SU-DHL-6 (cell line): ENCODE measurements at regions not wholly inside any gene's neighbourhood (a gene's known extent, or its start where the extent isn't known, plus 50 kb on each side); places are given as distances from the start of the nearest gene placed in this dataset.

ENCODE experiments used
- H2AFZ ChIP-seq: fragments of 200-600 bp; sonication (generic); 2 replicates; pipeline ENCODE4 v1.6.1; 2014; ENCODE audit warnings: low read depth, mild to moderate bottlenecking, moderate library complexity, mixed read lengths, antibody characterized with exemption, low read length; ENCODE audit not compliant: severe bottlenecking
- H3F3A ChIP-seq: fragments of 200-600 bp; shearing (Covaris generic); 2 replicates; pipeline ENCODE4 v1.6.0; 2016; ENCODE audit warnings: antibody characterized with exemption, mild to moderate bottlenecking; ENCODE audit not compliant: insufficient read depth
- H3K27ac ChIP-seq: fragments of 200-600 bp; sonication (generic); 2 replicates; pipeline ENCODE4 v1.5.1; 2016; ENCODE audit warnings: low read depth, mild to moderate bottlenecking, low read length, moderate library complexity, mixed read lengths
- H3K27me3 ChIP-seq: fragments of 200-600 bp; sonication (generic), shearing (Covaris generic); 2 replicates; pipeline ENCODE4 v1.6.0; 2014; ENCODE audit warnings: mild to moderate bottlenecking, low read length
- H3K36me3 ChIP-seq: fragments of 200-600 bp; sonication (generic); 2 replicates; pipeline ENCODE4 v1.6.1; 2014; ENCODE audit warnings: mild to moderate bottlenecking, low read length, mixed read lengths
- H3K4me2 ChIP-seq: fragments of 300-600, 200-600 bp; shearing (Covaris generic), sonication (generic); 2 replicates; pipeline ENCODE4 v1.6.0; 2014; ENCODE audit warnings: low read length, low read depth, mild to moderate bottlenecking; ENCODE audit not compliant: poor library complexity, severe bottlenecking
- H3K4me3 ChIP-seq: fragments of 200-600 bp; sonication (generic); 2 replicates; pipeline ENCODE4 v1.5.1; 2014; ENCODE audit warnings: antibody characterized with exemption, low read length, mild to moderate bottlenecking, mixed read lengths; ENCODE audit not compliant: insufficient read depth, poor library complexity, severe bottlenecking
- H3K79me2 ChIP-seq: fragments of 200-600 bp; sonication (generic); 2 replicates; pipeline ENCODE4 v1.6.1; 2014; ENCODE audit warnings: mild to moderate bottlenecking, low read length, moderate library complexity; ENCODE audit not compliant: insufficient read depth
- H3K9ac ChIP-seq: fragments of 200-600 bp; sonication (generic); 2 replicates; pipeline ENCODE4 v1.7.0; 2014; ENCODE audit warnings: mild to moderate bottlenecking, low read length
- H3K9me2 ChIP-seq: fragments of 200-600 bp; sonication (generic); replicated peaks from 2 replicates; pipeline ENCODE4 v1.6.1; 2014; ENCODE audit warnings: low read length; ENCODE audit not compliant: insufficient read depth
- H3K9me3 ChIP-seq: fragments of 200-600 bp; sonication (generic); 2 replicates; pipeline ENCODE4 v1.6.1; 2014; ENCODE audit warnings: low read length, mixed read lengths; ENCODE audit not compliant: insufficient read depth
- H4K20me1 ChIP-seq: fragments of 200-600 bp; sonication (generic); 2 replicates; pipeline ENCODE4 v1.6.1; 2014; ENCODE audit warnings: low read depth, mild to moderate bottlenecking, antibody characterized with exemption, low read length, moderate library complexity, mixed read lengths
- EZH2phosphoT487 ChIP-seq: fragments of 200-600 bp; sonication (generic), shearing (Covaris generic); conservative IDR thresholded peaks from 2 replicates; pipeline ENCODE4 v1.6.1; 2018; ENCODE audit warnings: mild to moderate bottlenecking, antibody characterized with exemption, low read length, moderate library complexity, mixed read lengths
- TF ChIP-seq, protein P1 (sequence below): fragments of 200-600 bp; sonication (generic); IDR thresholded peaks from one replicate; pipeline ENCODE4 v1.5.1; 2017; ENCODE audit warnings: antibody characterized with exemption, mild to moderate bottlenecking, low read length, moderate library complexity; ENCODE audit not compliant: insufficient read depth, poor library complexity, severe bottlenecking

DNA sequence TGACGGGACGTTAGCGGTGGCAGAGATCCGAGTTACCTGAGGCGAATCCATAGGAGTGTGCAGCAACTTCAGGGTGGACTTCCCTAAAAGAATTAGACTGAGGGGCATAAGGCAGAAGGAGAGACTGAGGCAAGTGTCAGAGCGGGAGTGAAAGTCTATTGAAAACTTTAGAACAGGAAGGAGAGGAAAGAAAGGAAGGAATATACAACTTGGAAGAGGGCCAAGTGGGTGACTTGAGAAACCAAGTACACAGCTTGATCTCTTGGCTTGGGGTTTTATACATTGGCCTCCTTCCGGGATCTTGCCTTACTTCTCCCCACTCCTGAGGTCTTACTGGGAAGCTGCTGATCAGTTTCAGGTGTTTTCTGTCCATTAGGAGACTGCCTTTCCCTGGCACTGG is 84.9 kb downstream of the SNX18 start:
- Histone ChIP-seq H3K9me2 (no peaks in the 10 kb centered on the region), H3K9me3 (no peaks in the 10 kb centered on the region), H3K4me2 (no peak overlapping the region), H3K79me2 (no peaks in the 10 kb centered on the region), H3K36me3 (no peaks in the 10 kb centered on the region), H3K9ac (no peak overlapping the region), H3K27me3 (no peaks in the 10 kb centered on the region), H3K4me3 (no peak overlapping the region), H3F3A (no peaks in the 10 kb centered on the region), H4K20me1 (no peaks in the 10 kb centered on the region), H3K27ac (no peak overlapping the region), H2AFZ (no peak overlapping the region)
- TF ChIP-seq EZH2phosphoT487 = no peak
- TF ChIP-seq, protein P1, sequence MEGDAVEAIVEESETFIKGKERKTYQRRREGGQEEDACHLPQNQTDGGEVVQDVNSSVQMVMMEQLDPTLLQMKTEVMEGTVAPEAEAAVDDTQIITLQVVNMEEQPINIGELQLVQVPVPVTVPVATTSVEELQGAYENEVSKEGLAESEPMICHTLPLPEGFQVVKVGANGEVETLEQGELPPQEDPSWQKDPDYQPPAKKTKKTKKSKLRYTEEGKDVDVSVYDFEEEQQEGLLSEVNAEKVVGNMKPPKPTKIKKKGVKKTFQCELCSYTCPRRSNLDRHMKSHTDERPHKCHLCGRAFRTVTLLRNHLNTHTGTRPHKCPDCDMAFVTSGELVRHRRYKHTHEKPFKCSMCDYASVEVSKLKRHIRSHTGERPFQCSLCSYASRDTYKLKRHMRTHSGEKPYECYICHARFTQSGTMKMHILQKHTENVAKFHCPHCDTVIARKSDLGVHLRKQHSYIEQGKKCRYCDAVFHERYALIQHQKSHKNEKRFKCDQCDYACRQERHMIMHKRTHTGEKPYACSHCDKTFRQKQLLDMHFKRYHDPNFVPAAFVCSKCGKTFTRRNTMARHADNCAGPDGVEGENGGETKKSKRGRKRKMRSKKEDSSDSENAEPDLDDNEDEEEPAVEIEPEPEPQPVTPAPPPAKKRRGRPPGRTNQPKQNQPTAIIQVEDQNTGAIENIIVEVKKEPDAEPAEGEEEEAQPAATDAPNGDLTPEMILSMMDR = no peak

DNA sequence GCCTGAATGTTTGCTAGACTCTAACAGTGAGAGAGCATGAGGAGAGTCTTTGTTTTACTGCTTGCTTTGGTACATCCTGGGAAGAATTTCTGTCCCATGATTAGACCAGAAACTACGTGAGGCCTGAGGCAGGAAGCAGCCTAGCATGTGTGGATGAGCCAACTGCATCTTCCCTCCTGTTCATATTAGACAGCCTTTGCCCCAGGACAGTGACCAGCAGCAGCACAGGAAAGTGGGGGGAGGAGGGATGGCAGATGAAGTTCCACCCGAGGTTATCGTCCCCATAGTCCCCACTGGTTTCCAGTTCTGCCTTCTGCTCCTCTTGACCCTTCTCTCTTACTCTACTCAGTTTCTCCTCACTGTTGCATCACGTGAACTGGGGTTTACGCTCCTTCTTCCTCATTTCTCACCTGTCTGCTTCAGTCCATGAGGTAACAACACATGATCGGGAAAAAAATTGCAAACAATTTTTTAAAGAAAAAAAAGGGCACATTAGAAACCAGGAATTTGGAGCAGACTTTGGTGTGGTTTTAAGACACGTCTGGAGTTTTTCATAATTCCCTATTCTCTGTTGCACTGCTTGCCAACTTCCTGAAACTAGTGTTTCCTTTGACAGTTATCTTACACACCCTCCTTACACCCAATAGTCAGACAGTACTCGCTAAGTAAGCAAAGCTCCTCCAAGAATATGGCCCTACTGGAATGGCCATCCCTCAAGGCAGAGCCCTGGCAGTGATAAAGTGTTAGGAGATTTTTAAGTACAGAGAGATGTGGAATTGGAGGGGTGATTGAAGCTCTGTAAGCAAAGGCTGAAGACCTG is 84.1 kb downstream of the SNX18 start:
- no peak overlapping the region for H3K4me3 ChIP-seq
- H3K9ac ChIP-seq = no peak overlapping the region
- TF ChIP-seq, protein P1 = no peak
- no peak for TF ChIP-seq EZH2phosphoT487
- no peaks in the 10 kb centered on the region for H3F3A ChIP-seq
- H3K4me2 ChIP-seq = no peak overlapping the region
- H3K36me3 ChIP-seq = no peaks in the 10 kb centered on the region
- no peaks in the 10 kb centered on the region for H3K9me2 ChIP-seq
- no peaks in the 10 kb centered on the region for H3K27me3 ChIP-seq
- H3K9me3 ChIP-seq = no peaks in the 10 kb centered on the region
- H4K20me1 ChIP-seq = no peaks in the 10 kb centered on the region
- no peak overlapping the region for H2AFZ ChIP-seq
- H3K79me2 ChIP-seq = no peaks in the 10 kb centered on the region
- H3K27ac ChIP-seq = no peak overlapping the region
